ENCODE measurements at regions not wholly inside any gene's neighbourhood (a gene's known extent, or its start where the extent isn't known, plus 50 kb on each side); places are given as distances from the start of the nearest gene placed in this dataset.
A peak's percentile ranks its signal among the peaks of the same experiment; 100 is the strongest.

DNA sequence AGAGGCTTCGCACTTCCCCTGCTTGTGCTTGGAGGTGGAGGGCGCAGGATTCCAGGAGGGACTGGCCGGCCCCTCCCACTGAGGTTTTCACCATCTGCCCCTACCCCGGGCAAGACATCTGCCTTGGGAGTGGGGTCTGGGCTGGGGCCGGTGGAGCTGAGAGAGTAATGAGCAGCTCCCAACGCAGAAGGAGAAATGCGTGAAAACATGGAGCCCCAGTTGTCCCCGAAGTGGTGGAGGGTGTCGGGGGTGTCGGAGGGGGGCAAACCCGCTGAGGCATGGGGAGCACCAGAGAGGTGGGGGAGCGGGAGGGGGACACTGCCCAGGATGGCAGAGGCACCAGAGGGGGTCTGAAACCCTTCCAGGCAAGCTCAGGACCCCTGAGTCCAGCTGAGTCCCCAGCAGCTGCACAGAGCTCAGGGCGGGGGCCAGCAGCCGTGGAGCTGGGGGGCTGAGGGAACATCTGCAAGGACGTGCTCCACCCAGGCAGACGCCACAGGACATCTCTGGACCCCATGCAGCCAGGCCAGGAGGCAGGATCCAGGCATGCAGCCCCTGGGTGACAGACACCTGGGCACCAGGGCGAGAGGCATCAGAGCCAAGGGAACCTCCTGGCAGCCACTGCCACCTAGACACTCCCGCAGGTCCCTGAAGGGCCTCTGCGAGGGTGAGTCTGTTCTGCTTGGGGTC lies 110.6 kb downstream of the SIK1 start:
- WGBS, 5 donors: 86 to 95% (median 91%) methylated on average over 17 to 19 of the region's 19 CpGs
- peaks cover 0 to 8% (median 7%) of the 10 kb centered on the region in 8 donors for H3K9me3 ChIP-seq
- TF ChIP-seq, protein P1, sequence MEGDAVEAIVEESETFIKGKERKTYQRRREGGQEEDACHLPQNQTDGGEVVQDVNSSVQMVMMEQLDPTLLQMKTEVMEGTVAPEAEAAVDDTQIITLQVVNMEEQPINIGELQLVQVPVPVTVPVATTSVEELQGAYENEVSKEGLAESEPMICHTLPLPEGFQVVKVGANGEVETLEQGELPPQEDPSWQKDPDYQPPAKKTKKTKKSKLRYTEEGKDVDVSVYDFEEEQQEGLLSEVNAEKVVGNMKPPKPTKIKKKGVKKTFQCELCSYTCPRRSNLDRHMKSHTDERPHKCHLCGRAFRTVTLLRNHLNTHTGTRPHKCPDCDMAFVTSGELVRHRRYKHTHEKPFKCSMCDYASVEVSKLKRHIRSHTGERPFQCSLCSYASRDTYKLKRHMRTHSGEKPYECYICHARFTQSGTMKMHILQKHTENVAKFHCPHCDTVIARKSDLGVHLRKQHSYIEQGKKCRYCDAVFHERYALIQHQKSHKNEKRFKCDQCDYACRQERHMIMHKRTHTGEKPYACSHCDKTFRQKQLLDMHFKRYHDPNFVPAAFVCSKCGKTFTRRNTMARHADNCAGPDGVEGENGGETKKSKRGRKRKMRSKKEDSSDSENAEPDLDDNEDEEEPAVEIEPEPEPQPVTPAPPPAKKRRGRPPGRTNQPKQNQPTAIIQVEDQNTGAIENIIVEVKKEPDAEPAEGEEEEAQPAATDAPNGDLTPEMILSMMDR (IDR thresholded peaks at IDR 0.05 in 8 of 11, conservative IDR thresholded peaks at IDR 0.05 in 3 of 11): no peak
- TF ChIP-seq POLR2A (IDR thresholded peaks at IDR 0.05) (no peak), POLR2AphosphoS5 (IDR thresholded peaks at IDR 0.05) (no peak)
- no peak overlapping the region for H3K4me3 ChIP-seq
- H3K27me3 ChIP-seq (replicated peaks in 1 of 7): peaks cover 0 to 25% (median 0%) of the 10 kb centered on the region in 7 donors
- H3K36me3 ChIP-seq: no peaks in the 10 kb centered on the region
- no peak for DNase-seq
- intact Hi-C loops (cut with DNase I; ENCODE audit: low total_unique reads): no loop called here
- H3K4me1 ChIP-seq: peaks cover 4 to 62% (median 38%) of the 10 kb centered on the region in 6 donors
- H3K27ac ChIP-seq: no peak overlapping the region

DNA sequence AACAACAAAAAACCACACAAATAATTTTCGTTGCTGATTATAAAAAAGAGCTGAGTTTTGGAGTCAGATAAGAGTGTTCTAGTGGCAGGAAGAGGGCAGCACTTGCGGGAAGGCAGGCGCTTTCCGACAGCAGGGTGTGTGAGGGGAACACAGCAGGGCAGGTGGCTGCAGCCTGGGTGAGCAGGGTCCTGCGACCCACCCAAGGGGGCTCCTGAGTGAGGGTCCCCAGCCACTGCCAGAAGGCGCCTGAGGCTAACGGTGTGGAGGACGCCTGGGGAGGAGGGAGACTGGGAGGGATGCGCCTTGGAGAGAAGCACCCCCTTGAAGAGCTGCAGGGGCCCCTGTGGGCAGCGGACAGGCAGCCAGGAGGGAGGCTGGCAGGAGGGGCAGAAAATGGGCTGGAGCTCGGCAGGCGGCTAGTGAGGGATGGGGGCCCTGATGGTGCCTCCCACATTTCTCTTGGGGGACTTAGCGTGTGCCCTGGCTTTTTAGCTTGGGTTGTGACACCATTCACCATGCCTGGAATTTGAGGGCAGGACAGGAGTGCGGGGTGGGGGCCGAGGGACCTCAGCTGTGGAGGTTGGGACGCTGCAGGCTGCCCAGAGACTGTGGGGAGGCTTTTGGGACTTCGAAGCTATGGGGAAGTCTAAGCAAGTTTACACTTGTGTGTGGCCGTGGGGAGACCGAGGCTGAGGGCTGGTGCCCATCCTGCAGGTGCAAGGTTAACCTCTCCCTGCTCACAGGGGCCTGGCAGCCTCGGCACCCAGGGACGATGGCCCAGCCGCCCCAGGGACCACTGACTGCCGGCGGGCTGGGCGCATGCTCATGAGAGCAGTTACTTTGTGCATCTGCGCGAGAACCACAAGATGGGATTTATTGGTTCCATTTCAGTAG lies 111.4 kb downstream of the SIK1 start:
- Histone ChIP-seq H3K4me1 (peaks cover 4 to 63% (median 40%) of the 10 kb centered on the region in 6 donors), H3K27me3 (replicated peaks in 1 of 7) (peaks cover 0 to 25% (median 0%) of the 10 kb centered on the region in 7 donors), H3K4me3 (no peak overlapping the region), H3K36me3 (no peaks in the 10 kb centered on the region), H3K9me3 (peaks cover 0 to 8% (median 7%) of the 10 kb centered on the region in 8 donors), H3K27ac (no peak overlapping the region)
- WGBS, 5 donors: 58 to 65% (median 62%) methylated on average over 26 to 27 of the region's 27 CpGs
- intact Hi-C loops (cut with DNase I; ENCODE audit: low total_unique reads): no loop called here
- DNase-seq: no peak
- no peak for TF ChIP-seq POLR2A (IDR thresholded peaks at IDR 0.05)
- TF ChIP-seq, protein P1 (IDR thresholded peaks at IDR 0.05 in 8 of 11, conservative IDR thresholded peaks at IDR 0.05 in 3 of 11): peak in 8 of 11 experiments; percentile 19 to 50 (median 30)

DNA sequence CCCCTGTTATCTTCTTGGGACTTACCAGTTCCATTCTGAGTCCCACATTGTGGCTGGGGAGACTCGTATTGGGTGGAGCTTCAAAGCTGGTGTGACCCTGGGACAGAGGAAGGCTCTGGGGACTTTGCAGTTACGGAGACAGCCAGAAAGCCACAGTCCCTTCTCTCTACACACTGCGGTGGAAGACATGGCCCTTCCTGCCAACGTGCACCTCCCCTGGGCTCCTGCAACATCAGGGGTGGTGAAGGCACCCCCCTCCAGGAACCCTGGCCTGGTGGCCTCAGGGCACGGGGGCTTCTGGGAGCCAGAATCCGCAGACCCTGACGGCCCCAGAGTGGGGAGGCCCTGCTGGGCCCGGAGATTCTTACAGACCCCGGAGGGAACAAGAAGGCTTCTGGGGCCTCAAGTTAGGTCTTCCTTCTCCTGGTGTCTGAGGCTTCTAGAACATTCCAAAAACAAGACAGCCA lies 113.0 kb downstream of the SIK1 start:
- Histone ChIP-seq H3K36me3 (no peaks in the 10 kb centered on the region), H3K27me3 (replicated peaks in 1 of 7) (peaks cover 0 to 25% (median 0%) of the 10 kb centered on the region in 7 donors), H3K4me3 (no peak overlapping the region), H3K27ac (peak overlapping the region in 3 of 8 donors; percentile 32 to 69 (median 51)), H3K9me3 (peaks cover 0 to 8% (median 7%) of the 10 kb centered on the region in 8 donors), H3K4me1 (peaks cover 0 to 49% (median 30%) of the 10 kb centered on the region in 6 donors)
- DNase-seq: no peak
- 75 to 88% (median 77%) methylated on average over 4 to 9 of the region's 9 CpGs for WGBS, 5 donors
- TF ChIP-seq POLR2A (IDR thresholded peaks at IDR 0.05): no peak
- intact Hi-C loops (cut with DNase I; ENCODE audit: low total_unique reads): no loop called here

DNA sequence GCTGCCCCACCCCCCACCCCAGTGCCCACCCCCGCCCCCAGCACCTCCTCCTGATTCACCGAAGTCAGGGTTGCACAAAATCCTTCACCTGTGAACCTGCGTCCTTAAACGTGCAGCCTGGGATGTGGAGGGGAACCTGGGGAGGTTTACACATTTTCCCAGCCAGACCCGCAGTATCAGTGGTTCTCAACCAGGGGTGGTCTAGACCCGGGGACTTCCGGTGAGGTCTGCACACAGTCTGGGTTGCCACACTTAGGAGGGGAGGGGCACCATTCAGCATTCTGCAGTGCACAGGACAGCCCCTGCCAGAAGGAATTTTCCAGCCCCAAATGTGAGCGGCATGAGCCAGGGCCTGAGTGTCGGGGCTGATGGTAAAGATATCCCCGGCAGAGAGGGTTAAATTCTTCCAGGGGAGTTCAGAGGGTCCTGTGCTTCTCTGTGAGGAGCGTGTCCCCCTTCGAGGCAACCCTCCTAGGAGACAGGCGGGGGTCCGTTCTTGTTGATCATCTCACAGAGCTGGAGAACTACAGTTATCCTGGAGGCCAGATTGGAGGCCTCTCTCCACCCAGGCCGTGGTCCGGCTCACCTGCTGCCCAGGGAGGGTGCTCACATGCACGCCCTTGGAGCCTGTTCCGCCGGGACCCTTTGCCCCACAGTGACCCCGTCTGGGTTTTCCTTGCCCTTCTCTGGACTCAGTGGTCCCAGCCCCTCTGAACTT lies 113.6 kb downstream of the SIK1 start:
- DNase-seq: no peak
- intact Hi-C loops (cut with DNase I; ENCODE audit: low total_unique reads): no loop called here
- Histone ChIP-seq H3K9me3 (peaks cover 0 to 7% (median 6%) of the 10 kb centered on the region in 8 donors), H3K4me1 (peaks cover 0 to 45% (median 27%) of the 10 kb centered on the region in 6 donors), H3K27ac (peak overlapping the region in 3 of 8 donors; percentile 32 to 69 (median 51)), H3K4me3 (no peak overlapping the region), H3K36me3 (no peaks in the 10 kb centered on the region), H3K27me3 (replicated peaks in 1 of 7) (peaks cover 0 to 25% (median 0%) of the 10 kb centered on the region in 7 donors)
- WGBS, 5 donors: 72 to 90% (median 80%) methylated on average over 17 to 20 of the region's 20 CpGs
- TF ChIP-seq, protein P1 (IDR thresholded peaks at IDR 0.05 in 8 of 11, conservative IDR thresholded peaks at IDR 0.05 in 3 of 11): no peak
- TF ChIP-seq POLR2A (IDR thresholded peaks at IDR 0.05): no peak
- TF ChIP-seq POLR2AphosphoS5 (IDR thresholded peaks at IDR 0.05): no peak
